ENCODE measurements at regions not wholly inside any gene's neighbourhood (a gene's known extent, or its start where the extent isn't known, plus 50 kb on each side); places are given as distances from the start of the nearest gene placed in this dataset.

DNA sequence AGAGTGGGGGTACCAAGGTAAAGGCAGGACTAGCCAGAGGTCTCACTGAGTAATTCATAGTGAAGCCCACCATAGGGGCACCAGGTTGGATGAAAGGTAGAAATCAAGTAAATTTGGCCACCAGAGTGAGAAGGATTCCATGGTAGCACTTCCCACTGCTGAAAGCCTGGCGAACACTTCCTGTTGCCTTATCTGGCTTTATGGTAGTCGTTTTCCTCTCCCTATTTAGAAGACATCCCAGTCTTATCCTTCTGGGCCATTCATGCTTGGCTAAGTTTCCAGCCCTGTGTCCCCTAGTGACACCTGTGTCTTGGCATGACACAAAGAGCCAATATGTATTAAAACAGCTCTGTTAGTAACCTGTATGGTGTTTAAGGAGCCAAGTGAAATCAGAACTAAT is 74.3 kb upstream of the SIPA1L2 start:
- TF ChIP-seq, protein P1, sequence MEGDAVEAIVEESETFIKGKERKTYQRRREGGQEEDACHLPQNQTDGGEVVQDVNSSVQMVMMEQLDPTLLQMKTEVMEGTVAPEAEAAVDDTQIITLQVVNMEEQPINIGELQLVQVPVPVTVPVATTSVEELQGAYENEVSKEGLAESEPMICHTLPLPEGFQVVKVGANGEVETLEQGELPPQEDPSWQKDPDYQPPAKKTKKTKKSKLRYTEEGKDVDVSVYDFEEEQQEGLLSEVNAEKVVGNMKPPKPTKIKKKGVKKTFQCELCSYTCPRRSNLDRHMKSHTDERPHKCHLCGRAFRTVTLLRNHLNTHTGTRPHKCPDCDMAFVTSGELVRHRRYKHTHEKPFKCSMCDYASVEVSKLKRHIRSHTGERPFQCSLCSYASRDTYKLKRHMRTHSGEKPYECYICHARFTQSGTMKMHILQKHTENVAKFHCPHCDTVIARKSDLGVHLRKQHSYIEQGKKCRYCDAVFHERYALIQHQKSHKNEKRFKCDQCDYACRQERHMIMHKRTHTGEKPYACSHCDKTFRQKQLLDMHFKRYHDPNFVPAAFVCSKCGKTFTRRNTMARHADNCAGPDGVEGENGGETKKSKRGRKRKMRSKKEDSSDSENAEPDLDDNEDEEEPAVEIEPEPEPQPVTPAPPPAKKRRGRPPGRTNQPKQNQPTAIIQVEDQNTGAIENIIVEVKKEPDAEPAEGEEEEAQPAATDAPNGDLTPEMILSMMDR (optimal IDR thresholded peaks at IDR 0.05 in 1 of 3, IDR thresholded peaks at IDR 0.05 in 1 of 3, conservative IDR thresholded peaks at IDR 0.05 in 1 of 3; ENCODE audit: extremely low read depth in 1 of 3, insufficient read depth in 2 of 3, low read length in 3 of 3), result no peak
- TF ChIP-seq EZH2 (IDR thresholded peaks at IDR 0.05; ENCODE audit: low read length), result no peak
- Histone ChIP-seq H3K9me3 (ENCODE audit: control insufficient read depth, low read depth, low read length) (peaks cover 3% of the 10 kb centered on the region), H3K4me1 (ENCODE audit: control insufficient read depth, extremely low read depth, insufficient read depth, low read length) (peaks cover 17% of the 10 kb centered on the region), H3K27me3 (ENCODE audit: control insufficient read depth, extremely low read depth, insufficient read depth, low read length) (no peaks in the 10 kb centered on the region), H3K4me2 (ENCODE audit: control insufficient read depth, extremely low read depth, insufficient read depth, low read depth, low read length) (peak overlapping the region; percentile 49), H3K27ac (ENCODE audit: control insufficient read depth, insufficient read depth, low read length) (no peak overlapping the region), H3K79me2 (ENCODE audit: control insufficient read depth, insufficient read depth, low read length) (no peaks in the 10 kb centered on the region), H3K4me3 (ENCODE audit: control insufficient read depth in 2 of 3, extremely low read depth in 1 of 3, insufficient read depth in 2 of 3, low read depth in 1 of 3, low read length in 3 of 3) (no peak overlapping the region), H3K9ac (ENCODE audit: control insufficient read depth, extremely low read depth, insufficient read depth, low read length) (no peak overlapping the region), H2AFZ (ENCODE audit: control insufficient read depth, low read length) (no peak overlapping the region), H4K20me1 (ENCODE audit: control insufficient read depth, extremely low read depth, insufficient read depth, low read length) (no peaks in the 10 kb centered on the region), H3K9me1 (ENCODE audit: control insufficient read depth, extremely low read depth, insufficient read depth, low read length) (no peaks in the 10 kb centered on the region), H3K36me3 (ENCODE audit: control insufficient read depth in 2 of 2, extremely low read depth in 1 of 2, insufficient read depth in 2 of 2, low read length in 2 of 2) (no peaks in the 10 kb centered on the region)
- FAIRE-seq, result no peak
- no peak for DNase-seq (ENCODE audit: low read depth, low spot score)
- dilution Hi-C loops (cut with MboI; ENCODE audit: extremely low pct_ligation_motif_present, low sequenced_read_pairs), result no loop called here

DNA sequence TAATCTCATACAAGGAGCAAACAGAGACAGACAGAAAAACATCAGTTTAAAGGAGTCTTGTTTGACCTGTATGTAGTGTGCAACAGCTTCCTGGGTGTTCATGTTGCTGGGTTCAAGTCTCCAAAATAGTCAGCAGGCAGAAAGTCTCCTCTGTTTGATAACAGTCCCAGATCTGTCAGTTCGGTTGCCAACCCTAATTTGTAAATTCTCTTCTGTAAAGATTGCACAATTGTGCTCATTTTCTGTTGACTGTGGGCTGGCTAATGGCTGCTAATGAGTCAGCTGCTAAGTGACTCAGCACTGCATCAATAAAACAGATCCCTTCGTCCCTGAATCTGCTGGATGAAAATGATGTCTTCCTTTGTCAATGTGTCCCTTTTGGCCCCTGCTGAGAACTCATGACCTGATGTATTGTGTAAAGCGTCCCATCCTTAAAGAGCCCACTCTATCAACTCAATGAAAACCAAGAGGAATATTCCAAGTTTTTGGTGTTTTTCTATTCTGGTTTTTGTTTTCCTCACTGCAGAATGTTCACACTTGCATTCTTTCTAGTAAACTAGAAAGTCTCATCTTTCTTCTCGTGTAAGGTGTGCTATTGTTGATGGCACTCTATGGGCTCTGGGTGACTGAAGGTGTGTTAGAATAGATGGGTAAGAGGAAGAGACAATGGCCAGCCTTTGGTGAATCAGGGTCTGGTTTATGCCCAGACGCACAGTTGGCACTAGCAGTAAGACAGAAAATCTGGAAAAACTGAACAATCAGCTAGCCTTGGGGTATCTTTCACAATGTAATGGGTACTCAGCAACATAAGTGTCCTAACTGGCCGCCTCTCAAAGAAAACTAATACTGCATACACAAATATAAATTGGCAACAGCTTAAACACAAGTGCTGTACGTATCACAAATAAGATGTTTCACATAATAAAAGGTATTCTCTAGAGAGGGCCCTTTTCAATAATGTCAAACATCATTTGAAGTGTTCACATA is 75.1 kb upstream of the SIPA1L2 start:
- FAIRE-seq, result peak; percentile 94
- H4K20me1 ChIP-seq (ENCODE audit: control insufficient read depth, extremely low read depth, insufficient read depth, low read length), result no peaks in the 10 kb centered on the region

More for the DNA sequence above, 75.1 kb upstream of the SIPA1L2 start:
- H3K4me1 ChIP-seq (ENCODE audit: control insufficient read depth, extremely low read depth, insufficient read depth, low read length), result peaks cover 19% of the 10 kb centered on the region
- dilution Hi-C loops (cut with MboI; ENCODE audit: extremely low pct_ligation_motif_present, low sequenced_read_pairs), result no loop called here
- TF ChIP-seq EZH2 (IDR thresholded peaks at IDR 0.05; ENCODE audit: low read length), result no peak
- TF ChIP-seq, protein P1 (optimal IDR thresholded peaks at IDR 0.05 in 1 of 3, IDR thresholded peaks at IDR 0.05 in 1 of 3, conservative IDR thresholded peaks at IDR 0.05 in 1 of 3; ENCODE audit: extremely low read depth in 1 of 3, insufficient read depth in 2 of 3, low read length in 3 of 3), result no peak
- H3K79me2 ChIP-seq (ENCODE audit: control insufficient read depth, insufficient read depth, low read length), result no peaks in the 10 kb centered on the region
- H3K9ac ChIP-seq (ENCODE audit: control insufficient read depth, extremely low read depth, insufficient read depth, low read length), result no peak overlapping the region
- no peak overlapping the region for H3K27ac ChIP-seq (ENCODE audit: control insufficient read depth, insufficient read depth, low read length)
- no peaks in the 10 kb centered on the region for H3K36me3 ChIP-seq (ENCODE audit: control insufficient read depth in 2 of 2, extremely low read depth in 1 of 2, insufficient read depth in 2 of 2, low read length in 2 of 2)
- DNase-seq (ENCODE audit: low read depth, low spot score), result peak; percentile 25
- H2AFZ ChIP-seq (ENCODE audit: control insufficient read depth, low read length), result no peak overlapping the region
- H3K27me3 ChIP-seq (ENCODE audit: control insufficient read depth, extremely low read depth, insufficient read depth, low read length), result no peaks in the 10 kb centered on the region
- peaks cover 3% of the 10 kb centered on the region for H3K9me3 ChIP-seq (ENCODE audit: control insufficient read depth, low read depth, low read length)
- H3K4me3 ChIP-seq (ENCODE audit: control insufficient read depth in 2 of 3, extremely low read depth in 1 of 3, insufficient read depth in 2 of 3, low read depth in 1 of 3, low read length in 3 of 3), result no peak overlapping the region
- peak overlapping the region; percentile 49 for H3K4me2 ChIP-seq (ENCODE audit: control insufficient read depth, extremely low read depth, insufficient read depth, low read depth, low read length)
- no peaks in the 10 kb centered on the region for H3K9me1 ChIP-seq (ENCODE audit: control insufficient read depth, extremely low read depth, insufficient read depth, low read length)
